ENCODE measurements at regions not wholly inside any gene's neighbourhood (a gene's known extent, or its start where the extent isn't known, plus 50 kb on each side); places are given as distances from the start of the nearest gene placed in this dataset.

DNA sequence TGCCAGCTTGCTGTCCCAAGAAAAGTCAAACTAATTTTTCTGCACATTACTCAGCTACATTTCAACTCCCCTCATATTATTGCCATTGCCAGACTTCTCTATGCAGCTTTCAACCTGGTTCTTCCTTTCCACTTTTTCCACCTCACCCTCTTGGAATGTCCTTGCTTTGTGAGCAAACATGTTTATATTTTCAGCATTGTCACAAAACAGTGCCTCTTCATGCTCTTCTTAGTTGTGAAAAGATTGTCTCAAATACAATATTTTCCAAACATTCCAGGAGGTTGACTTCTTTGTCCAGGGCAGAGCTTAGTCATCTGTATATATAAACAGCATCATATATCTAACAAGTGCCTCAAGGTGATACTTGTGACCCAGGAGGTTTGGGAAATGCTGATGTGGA is 803.3 kb upstream of the CELF4 start:
- no peak for DNase-seq

DNA sequence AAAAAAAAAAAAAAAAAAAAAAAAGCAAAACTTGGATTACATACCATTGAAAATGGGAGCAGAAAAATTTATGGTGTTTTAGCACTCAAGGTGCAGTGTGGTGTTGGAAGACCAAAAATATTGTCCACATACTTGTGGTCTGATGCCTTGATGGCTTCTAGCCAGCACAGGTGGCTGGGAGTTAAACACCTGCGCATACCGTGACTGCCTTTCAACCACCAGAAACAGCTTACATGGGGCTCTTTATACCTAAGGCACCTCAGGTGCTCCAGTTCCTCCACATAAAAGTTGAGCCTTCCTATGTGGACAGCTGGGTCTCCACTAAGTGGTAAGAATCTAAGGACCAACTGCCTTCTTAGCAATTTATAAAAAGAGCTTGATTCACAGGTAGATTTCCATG is 802.6 kb upstream of the CELF4 start:
- DNase-seq: no peak

DNA sequence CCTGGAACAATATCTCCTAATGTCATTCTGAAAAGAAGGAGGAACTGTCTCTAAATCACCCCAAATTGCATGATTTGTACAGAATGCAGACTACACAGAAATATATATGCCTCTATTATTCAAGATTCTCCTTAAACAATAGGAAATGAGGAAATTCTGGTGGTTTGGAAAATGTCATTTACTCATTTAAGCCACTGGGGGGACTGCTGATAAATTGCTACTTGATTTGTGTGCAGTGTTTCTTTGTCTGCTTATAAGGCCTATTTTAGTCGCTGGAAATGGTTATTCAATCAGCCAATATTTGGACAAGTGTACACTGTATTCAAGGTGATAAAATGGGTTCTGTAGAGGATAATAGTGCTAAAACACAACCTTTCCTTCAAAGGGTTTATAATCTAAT is 801.9 kb upstream of the CELF4 start:
- DNase-seq: no peak

DNA sequence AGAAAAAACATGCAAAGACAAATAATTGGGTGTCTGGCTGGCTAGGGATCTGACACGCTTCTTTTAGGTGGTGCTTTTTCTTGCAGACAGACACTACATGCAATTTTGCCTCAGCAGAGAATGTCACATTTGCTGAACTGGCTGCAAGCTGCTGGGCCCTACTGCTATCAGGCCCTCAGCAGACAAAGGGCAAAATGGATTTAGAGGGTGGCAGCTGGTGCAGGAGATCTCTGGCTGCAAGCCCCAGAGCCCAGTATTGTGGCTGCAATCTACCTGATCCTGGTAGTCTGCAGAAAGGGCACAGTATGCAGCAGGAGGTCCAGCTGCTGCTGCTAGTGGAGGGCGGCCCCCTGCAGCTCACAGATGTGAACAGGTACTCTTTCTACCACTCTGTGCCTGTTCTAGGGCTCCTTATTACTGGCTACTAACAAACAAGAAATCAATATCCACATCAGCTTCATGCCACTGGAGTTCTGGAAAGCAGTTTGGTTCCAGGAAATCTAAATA is 796.7 kb upstream of the CELF4 start:
- no peak for DNase-seq

DNA sequence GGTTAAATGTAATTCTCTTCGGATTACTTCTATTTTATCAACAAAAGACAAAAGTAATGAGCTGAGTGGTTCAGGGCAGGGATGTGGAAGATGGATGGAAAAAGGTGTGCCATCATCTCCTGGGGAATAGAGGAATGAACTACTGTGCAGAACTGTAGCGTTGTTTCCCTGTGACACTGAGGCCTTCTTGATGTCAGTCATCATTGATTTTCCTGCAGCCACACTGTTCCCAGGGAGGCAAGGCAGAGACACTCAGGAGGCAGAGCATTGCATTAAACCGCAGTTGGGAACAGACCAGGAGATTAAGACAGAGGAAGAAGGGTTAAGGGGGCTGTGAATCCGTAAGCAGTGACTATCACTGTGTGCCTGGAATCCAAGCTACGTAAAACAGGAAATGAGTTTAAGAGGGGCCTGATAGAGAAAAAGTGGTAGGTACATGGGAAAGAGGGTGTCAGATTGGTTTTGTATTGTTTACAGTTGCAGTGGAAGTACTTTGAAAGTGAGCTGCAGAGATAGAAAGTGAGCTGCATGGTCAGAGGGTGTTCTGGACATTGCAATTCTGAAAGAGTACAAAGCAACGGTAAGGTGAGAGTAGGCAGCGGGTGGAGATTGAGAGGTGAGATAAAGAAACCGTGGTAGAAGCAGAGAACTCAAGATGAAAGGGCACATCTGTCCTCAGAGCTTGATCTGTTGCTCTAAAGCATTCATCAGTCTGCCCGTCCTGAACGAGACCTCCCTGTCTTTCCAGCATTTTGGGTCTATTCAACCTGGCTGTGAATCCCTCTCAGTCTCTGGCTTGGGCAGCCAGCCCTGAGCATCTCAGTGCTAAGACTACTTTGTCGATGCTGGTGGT is 793.4 kb upstream of the CELF4 start:
- DNase-seq: no peak

DNA sequence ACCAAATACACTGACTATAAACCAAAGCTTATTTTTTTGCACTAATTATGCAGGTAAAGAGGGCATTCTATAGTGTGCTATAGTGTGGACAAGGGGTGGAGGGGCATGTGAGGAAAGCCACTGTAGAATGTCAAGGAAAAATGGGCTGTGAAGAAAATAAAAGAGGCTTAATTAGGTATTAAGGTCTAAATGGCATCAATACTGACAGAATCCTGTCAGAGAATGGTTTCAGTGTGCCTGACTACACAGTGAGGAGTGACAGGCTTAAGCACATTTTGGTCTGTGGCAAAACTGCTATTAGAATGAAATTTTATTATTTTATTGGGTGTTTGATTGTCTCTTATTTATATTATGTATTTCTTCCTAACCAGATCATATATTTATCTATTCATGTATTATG is 787.6 kb upstream of the CELF4 start:
- no peak for DNase-seq

DNA sequence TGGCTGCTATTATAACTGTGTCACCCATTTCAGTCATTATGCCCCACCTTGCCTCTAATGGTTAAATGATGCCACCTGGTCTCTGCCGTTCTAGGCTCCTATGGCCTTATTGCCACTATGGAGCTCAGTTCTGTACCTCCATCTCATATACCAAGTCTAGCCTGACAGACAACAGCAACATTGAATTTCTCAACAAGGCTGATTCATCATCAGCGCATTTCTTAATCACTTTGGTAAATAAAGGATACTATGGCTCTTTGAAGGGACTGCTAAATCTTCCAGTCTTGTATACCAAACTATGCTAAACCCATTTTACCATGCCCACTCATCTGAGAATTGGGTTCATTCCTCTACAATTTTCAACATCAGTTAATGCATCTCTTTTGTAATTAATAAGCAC is 784.5 kb upstream of the CELF4 start:
- no peak for DNase-seq

DNA sequence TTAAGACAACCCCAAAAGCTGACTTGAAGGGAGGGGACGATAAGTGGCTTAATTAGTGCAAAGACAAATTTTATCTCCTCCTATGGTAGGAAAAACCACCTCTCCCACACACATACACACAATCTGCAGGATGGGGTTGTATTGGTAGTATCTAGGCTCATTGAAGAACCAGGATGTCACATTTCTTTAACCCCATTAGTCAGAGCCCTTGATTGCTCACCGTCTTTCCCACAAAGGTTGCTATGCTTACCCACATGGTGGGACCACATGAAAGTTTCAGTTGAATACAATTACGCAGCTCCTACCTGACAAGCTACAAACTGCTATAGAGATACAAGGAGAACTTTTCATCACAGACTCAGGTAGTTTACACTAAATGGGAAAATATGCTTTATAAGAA is 765.0 kb upstream of the CELF4 start:
- no peak for DNase-seq

DNA sequence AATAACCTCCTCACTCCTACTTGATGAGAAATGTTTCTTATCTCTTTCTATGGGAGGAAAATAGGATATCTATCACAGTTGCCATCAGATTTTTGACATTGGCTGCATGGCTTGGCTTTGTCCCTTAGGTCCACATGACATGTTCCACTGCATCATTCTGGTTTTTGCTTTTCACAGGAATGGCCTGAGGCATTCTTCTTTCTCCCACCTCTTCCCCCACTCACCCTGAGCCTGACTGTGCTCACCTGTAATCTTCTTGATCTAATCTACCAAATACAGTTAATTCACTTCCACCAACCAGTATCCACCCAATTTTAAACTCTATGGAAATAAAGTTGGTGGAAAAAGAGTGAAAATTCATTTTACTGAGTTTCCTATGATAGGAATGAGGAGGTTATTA is 763.5 kb upstream of the CELF4 start:
- no peak for DNase-seq

DNA sequence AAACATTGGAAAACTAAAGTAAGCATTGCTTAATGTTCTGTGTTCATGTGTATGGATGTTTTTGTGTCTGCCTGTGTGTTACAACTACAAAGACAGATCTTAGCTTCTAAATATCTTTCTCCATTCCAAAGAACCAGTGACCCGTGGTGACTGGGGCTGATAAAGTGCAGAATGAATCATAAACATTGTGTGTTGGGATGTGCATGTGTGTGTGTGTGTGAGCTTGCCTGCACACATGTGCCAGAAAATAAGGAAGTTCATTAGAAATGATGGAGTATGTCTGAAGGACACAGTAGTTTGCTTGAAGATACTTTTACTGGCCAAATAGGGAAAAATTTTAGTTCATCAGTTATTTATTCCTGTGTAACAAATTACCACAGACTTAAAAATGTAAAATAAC is 756.6 kb upstream of the CELF4 start:
- DNase-seq: no peak

DNA sequence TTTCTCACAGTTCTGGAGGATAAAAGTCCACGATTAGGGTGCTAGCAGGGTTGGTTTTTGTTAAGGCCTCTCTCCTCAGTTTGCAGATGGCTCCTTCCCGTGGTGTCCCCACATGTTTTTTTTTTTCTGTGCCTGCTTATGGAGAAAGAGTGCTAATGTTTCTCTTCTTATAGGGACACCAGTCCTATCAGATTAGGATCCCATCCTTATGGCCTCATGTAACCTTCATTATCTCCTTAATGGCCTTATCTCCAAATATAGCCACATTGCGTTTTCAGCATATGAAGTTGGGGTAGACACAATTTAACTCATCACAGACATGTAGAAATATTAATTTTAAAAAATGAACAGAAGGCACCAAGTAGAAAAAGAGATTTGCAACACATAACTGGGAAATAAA is 755.7 kb upstream of the CELF4 start:
- no peak for DNase-seq

DNA sequence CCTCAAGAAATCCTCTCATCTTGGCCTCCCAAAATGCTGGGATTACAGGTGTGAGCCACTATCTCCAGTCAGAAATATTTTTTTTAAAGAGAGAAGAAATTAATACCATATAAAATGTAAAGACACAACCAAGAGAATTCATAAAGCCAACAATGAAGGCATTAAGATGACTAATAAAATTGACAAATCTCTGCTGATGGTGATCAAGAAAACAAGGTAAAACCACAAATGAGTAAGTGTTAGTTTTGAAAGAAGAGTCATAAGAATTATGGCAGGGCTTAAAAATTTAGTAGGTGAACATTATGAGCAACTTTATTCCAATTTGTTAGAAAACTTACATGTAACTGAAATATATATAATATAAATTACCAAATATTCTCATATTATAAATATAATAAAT is 752.8 kb upstream of the CELF4 start:
- no peak for DNase-seq

DNA sequence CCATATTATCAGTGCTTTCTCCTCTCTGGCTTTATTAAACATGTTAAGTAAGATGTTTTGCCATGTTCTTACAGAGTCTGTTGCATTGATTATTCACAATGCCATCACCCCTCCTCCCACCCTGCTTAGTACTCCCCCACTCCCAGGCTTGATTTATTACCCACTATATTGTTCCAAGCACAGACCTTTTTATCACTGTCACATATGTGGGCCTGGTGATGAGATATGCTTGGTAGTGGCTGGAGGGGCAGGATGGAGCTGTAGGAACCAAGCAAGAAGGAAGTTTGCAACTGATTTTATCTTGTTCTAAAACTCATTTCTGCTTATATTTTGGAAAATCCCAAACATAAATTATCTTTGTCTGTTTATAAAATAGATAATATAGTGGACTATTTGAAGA is 748.2 kb upstream of the CELF4 start:
- no peak for DNase-seq

DNA sequence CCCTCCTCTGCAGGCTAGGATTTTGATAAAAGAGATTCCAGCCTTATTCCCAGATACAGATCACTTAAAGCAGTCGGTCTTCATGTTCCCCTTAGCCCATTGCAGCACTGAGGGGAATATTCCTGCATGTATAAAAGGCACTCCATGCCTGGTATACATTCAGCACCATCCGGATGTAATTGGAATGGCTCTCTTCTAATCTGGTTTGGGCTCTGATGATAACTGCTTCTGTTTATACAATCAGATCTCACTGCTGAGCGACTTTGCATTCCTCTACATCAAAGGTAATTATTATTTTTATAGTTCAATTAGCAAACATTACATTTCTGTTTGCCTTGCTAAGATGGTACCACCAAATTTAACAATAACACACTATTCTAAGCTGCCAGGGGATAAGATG is 746.9 kb upstream of the CELF4 start:
- DNase-seq: no peak

DNA sequence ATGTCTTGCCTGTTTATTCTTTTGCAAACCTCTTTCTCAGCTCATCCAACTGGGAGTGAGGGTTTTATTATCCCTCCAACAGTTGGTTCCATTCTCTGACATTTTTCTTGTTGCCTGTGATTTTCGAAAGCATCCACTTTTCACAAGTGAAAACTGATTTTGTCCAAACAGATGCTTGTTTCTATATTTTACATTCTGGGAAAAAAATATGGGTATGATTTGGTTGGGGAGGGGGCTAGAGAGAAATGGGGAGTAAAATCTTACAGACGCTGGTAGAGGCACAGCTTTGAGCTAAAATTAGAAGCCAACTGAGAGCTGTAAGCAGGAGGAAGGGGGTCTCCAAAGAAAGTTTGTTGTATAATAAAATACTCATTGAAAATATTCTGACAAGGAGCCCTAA is 745.3 kb upstream of the CELF4 start:
- no peak for DNase-seq

DNA sequence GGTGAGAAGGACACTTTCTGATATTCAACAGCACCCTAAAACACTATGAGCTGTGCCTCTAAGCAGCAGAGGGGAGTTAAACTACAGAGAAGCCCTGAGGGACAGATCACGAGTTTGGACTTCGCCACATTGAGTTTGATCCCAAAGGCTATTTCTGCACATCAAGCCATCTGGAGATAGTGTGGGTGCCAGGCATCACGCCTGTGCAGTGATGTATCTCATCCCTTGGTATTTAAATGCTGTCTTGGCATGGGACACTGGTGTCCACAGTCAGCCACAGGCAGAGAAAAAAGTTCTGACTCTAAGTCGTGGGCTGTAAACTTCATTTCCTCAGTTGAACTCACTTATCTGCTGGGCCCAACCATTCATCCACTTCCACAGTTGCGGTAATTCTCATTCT is 742.3 kb upstream of the CELF4 start:
- DNase-seq: no peak

DNA sequence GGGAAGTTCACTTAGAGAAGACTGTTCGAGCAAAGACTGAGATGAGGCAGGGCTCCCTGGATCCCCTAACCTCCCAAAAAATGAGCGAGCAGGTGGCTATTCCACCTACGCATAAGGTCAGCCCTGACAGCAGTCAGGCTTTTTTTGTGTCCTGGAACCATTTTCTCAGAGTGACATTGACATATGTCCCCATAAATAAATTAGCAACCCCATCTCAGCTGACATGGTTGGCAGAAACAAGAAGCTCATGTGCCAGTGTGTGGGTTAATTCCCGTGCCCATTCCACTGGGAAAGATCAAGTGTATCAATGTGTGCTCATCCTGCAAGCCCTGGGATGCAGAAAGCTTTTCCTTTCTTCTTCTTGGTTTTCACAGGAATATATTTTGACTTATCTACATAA is 740.4 kb upstream of the CELF4 start:
- no peak for DNase-seq

DNA sequence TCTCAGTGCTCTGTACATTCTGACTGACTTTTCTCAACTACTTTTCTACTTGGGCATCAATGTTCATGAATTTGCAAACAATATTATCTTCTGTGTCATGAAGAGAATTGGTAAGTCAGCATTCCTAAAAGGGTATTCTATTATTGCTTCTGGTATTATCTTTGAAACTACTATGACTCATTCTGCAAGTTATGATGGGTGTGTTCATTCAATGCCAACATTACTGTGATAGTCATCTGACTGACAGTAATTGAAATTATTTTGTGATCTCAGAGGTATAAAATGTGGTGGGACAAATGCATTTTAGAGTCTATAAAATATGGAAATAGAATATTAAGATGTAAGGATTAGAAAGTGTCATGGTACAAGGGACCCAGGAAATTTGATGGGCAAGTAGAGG is 736.0 kb upstream of the CELF4 start:
- no peak for DNase-seq

DNA sequence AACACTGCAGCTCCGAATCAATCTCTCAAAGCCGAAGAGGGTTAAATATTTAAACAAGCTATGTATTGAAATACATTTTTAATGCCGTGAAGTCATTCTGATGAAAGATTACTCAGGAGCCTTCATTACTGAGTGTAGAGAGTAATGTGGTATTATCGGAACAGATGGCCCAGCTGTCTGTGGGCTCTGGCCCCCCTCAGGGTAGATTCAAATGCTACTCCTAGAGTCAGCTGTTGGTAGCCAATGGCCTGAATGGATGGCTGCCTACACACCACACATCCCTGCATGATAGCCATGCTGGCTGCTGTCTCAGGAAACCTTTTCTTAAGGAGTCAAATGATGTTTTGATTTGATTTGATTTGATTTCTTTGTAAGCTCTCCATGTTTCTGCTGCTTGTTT is 732.3 kb upstream of the CELF4 start:
- DNase-seq: no peak

DNA sequence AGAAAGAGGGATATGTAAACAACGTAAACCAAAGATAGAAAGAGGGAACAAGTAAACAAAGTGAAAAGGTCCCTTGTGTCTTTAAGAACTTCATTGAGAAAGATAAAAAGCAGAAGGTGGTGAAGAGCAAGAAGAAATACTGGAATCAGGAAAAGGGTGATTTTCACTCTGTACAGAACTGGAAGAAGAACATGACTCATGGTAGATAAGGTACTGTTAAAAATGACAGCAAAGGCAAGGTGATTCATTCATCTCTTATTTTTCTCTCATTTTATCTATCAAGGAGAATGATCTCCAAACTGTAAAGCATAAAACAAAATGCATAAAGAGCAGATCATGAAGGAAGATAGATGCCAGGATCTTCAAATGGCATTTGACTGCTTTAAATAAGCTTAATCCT is 724.6 kb upstream of the CELF4 start:
- DNase-seq: no peak

DNA sequence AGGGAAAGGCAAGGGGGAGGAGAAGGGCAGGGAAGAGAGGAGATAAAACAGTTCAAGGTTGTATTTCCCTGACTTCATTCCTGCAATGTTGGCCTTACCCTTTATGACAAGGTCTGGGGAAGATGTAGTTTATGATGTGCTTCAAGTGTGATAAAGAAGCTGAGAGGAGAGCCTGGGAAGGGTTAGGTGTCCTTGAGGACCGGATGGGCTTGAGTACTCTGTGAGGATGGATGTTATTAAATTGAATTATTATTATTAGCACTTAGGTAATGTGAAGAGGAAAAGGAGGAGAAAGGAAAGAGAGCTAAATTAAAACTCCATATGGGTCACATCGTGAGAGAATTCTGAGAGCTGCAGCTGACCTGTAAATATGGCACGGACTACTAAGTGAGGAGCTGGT is 719.4 kb upstream of the CELF4 start:
- no peak for DNase-seq

DNA sequence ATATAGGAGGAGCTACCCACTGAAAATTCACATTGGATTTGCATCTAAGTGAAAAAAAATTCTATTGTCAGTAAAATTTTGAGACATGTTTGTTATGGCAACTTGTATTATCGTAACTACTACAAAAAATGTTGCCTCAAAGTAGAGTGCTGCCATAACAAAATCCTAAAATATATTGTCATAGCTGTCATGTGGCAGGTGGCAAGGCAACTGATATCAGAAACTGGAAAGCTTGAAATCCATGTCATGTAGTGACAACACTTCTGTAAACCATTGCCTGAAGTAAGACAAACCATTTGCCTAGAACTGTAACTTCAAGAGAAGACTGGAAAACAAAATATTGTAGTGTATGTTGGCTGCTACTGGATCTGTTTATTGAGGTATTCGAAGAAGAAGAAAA is 697.5 kb upstream of the CELF4 start:
- DNase-seq: no peak

DNA sequence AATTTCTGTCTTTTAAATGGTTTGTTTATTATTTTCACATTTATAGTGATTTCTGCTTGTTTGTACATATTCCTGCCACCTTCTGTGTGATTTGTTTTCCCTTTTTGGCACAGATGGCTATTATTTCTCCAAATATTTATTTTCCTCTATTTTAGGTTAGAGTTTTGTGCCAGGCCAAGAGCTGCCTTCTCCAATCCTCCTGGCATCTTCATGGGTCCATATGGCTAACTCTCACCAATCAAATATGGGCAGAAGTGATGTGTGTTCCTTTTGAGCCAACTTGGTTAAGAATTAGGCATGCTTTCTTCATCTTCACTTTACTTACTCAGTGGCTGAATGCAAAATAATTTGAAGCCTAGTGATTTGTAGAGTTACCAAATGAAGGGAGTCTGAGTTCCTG is 697.1 kb upstream of the CELF4 start:
- DNase-seq: no peak

DNA sequence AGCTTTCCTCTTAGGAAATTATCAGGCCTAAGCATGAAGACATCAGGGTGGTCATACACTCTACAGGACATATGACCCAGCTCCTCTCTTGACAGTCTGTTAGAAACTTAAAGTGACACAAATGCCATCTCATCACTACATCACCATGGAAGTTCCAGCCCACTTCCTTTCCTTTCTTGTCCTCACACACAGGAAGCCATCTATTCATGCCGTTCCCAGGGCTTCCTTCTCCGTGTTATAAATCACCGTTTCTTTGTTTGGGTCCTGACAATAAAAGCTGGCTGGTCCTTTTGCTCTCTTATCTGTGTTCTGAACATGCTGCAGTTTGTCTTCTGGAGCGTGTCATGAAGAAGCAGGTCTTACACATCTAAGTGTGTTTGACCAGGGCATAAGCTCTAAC is 692.1 kb upstream of the CELF4 start:
- DNase-seq: no peak

DNA sequence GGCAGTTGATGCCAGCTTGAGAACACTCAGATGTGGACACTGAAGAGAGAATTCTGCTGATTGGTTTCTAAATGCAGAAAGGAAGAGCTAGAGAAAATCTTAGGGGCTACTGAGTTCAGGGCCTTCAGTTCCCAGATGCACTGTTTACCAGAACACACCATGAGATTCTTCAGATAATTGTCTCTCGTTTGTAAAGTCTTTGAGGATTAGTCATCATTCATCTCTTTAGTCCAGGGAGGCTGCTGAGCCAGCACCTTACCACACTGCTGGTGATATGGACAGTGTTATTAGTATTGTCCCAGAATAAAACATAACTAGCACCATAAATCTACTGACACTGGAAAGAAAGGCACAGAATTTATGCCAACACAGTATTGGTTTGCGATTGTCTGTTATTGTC is 690.8 kb upstream of the CELF4 start:
- DNase-seq: no peak

Measured in inflammatory macrophage treated with lipopolysaccharide for 1 hour (primary cell).